Osteocyte (in vitro differentiated cells): ENCODE measurements at regions not wholly inside any gene's neighbourhood (a gene's known extent, or its start where the extent isn't known, plus 50 kb on each side); places are given as distances from the start of the nearest gene placed in this dataset.

Source experiments
- DNase-seq: peaks from one replicate; pipeline ENCODE4 v3.0.0; 2021; ENCODE audit warnings: mixed read lengths; ENCODE audit not compliant: unreplicated experiment; ENCODE audit errors: extremely low spot score
- H3K27ac Mint-ChIP-seq: one replicate; pipeline ENCODE4 v1.8.0; 2021; ENCODE audit warnings: mild to moderate bottlenecking, mixed read lengths; ENCODE audit not compliant: unreplicated experiment
- H3K27me3 Mint-ChIP-seq: one replicate; pipeline ENCODE4 v1.8.0; 2021; ENCODE audit warnings: mixed read lengths; ENCODE audit not compliant: unreplicated experiment
- H3K36me3 Mint-ChIP-seq: one replicate; pipeline ENCODE4 v1.8.0; 2021; ENCODE audit warnings: mixed read lengths; ENCODE audit not compliant: unreplicated experiment
- H3K4me1 Mint-ChIP-seq: one replicate; pipeline ENCODE4 v1.8.0; 2021; ENCODE audit warnings: mixed read lengths; ENCODE audit not compliant: unreplicated experiment
- H3K4me3 Mint-ChIP-seq: one replicate; pipeline ENCODE4 v1.8.0; 2021; ENCODE audit warnings: mild to moderate bottlenecking, moderate library complexity, mixed read lengths; ENCODE audit not compliant: unreplicated experiment
- H3K9me3 Mint-ChIP-seq: one replicate; pipeline ENCODE4 v1.8.0; 2021; ENCODE audit warnings: mixed read lengths; ENCODE audit not compliant: unreplicated experiment
- CTCF ChIP-seq: fragments of 200-600 bp; sonication (generic); IDR thresholded peaks from 2 replicates; pipeline ENCODE4 v1.5.0; 2021; ENCODE audit warnings: antibody characterized with exemption, mild to moderate bottlenecking, moderate library complexity

- H3K9me3 Mint-ChIP-seq: peaks cover 29% of the 10 kb centered on the region
- no peaks in the 10 kb centered on the region for H3K4me1 Mint-ChIP-seq
- H3K36me3 Mint-ChIP-seq: no peaks in the 10 kb centered on the region
- no peaks in the 10 kb centered on the region for H3K27me3 Mint-ChIP-seq
- no peak overlapping the region for H3K27ac Mint-ChIP-seq
- H3K4me3 Mint-ChIP-seq: no peak overlapping the region
- no peak for TF ChIP-seq CTCF
- DNase-seq: no peak
Measured at GRCh38 chrX:23483396-23483795, 148.7 kb downstream of the PTCHD1 start.

GRCh38 chrX:23493941-23494374 is 159.3 kb downstream of the PTCHD1 start:
- H3K4me1 Mint-ChIP-seq: no peaks in the 10 kb centered on the region
- DNase-seq: no peak
- H3K36me3 Mint-ChIP-seq: no peaks in the 10 kb centered on the region
- no peak overlapping the region for H3K4me3 Mint-ChIP-seq
- H3K9me3 Mint-ChIP-seq: peaks cover 5% of the 10 kb centered on the region
- no peaks in the 10 kb centered on the region for H3K27me3 Mint-ChIP-seq
- no peak for TF ChIP-seq CTCF
- H3K27ac Mint-ChIP-seq: no peak overlapping the region

DNA sequence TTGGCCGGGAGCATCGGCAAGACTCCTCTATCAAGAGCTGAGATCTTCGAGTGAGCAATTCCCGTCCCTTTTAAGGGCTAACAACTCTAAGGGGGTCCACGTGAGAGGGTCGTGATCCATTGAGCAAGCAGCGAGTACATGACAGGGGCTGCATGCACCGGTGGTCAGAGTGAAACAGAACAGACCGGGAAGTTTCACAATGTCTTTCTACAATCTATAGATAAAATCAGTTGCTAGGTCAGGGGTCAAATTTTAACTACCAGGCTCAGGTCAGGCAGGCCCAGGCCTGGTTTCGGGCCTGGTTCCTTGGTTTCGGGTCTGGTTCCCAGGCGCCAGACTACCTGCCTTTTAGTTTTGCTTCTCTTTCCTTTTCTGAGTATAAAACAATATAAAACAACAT is 160.1 kb downstream of the PTCHD1 start:
- Mint-ChIP-seq H3K36me3 (no peaks in the 10 kb centered on the region), H3K4me1 (no peaks in the 10 kb centered on the region), H3K27ac (no peak overlapping the region), H3K9me3 (peaks cover 5% of the 10 kb centered on the region), H3K27me3 (no peaks in the 10 kb centered on the region), H3K4me3 (no peak overlapping the region)
- no peak for DNase-seq
- no peak for TF ChIP-seq CTCF

GRCh38 chrX:23497919-23498318 is 163.3 kb downstream of the PTCHD1 start:
- no peak overlapping the region for H3K27ac Mint-ChIP-seq
- no peak overlapping the region for H3K4me3 Mint-ChIP-seq
- no peaks in the 10 kb centered on the region for H3K36me3 Mint-ChIP-seq
- no peaks in the 10 kb centered on the region for H3K27me3 Mint-ChIP-seq
- H3K4me1 Mint-ChIP-seq: no peaks in the 10 kb centered on the region
- no peak for TF ChIP-seq CTCF
- no peaks in the 10 kb centered on the region for H3K9me3 Mint-ChIP-seq
- no peak for DNase-seq

DNA sequence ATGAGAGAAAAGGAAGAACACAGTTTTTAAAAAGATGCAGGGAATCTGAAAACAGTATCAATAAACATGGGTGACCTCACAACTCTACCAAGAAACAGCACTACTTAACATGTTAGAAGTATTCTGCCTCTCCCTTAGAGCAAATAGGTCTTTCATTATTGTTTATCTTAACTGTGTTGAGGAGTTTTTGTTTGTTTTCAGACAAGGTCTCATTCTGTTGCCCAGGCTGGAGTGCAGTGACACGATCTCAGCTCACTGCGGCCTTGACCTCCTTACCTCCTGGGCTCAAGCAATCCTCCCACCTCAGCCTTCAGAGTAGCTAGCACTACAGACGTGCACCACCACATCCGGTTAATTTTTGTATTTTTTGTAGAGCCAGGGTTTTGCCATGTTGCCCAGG is 165.3 kb upstream of the PRDX4 start:
- DNase-seq: no peak
- Mint-ChIP-seq H3K4me3 (no peak overlapping the region), H3K36me3 (no peaks in the 10 kb centered on the region), H3K9me3 (no peaks in the 10 kb centered on the region), H3K4me1 (no peaks in the 10 kb centered on the region), H3K27ac (no peak overlapping the region), H3K27me3 (no peaks in the 10 kb centered on the region)
- no peak for TF ChIP-seq CTCF
